Fibroblast of skin of left quadriceps (primary cell): ENCODE measurements at regions not wholly inside any gene's neighbourhood (a gene's known extent, or its start where the extent isn't known, plus 50 kb on each side); places are given as distances from the start of the nearest gene placed in this dataset.
"Not testable (repeated sequence)": the region's sequence is repeated elsewhere in the genome, so short reads cannot be mapped to it uniquely, and the experiment has no call there.

ENCODE experiments used
- DNase-seq, 2 experiments: peaks; one replicate each; pipeline ENCODE4 v3.0.0-alpha.2; 2013; ENCODE audit warnings: low read depth in 2 of 2

GRCh38 chr5:96203761-96204160, 229.3 kb downstream of the PCSK1 start:
- DNase-seq = no peak

GRCh38 chr5:96201503-96201902, 231.5 kb downstream of the PCSK1 start:
- no peak for DNase-seq

GRCh38 chr5:96200641-96201040, 232.4 kb downstream of the PCSK1 start:
- DNase-seq = no peak

GRCh38 chr5:96199713-96200183, 233.3 kb downstream of the PCSK1 start:
- no peak for DNase-seq

GRCh38 chr5:96198356-96199058, 234.5 kb downstream of the PCSK1 start:
- DNase-seq = peak in 1 of 2 experiments; percentile 44

GRCh38 chr5:96197767-96198166, 235.3 kb downstream of the PCSK1 start:
- DNase-seq = not testable (repeated sequence)

- DNase-seq = no peak
These were observed 235.7 kb upstream of the ELL2 start for GRCh38 chr5:96197347-96197746.

GRCh38 chr5:96196890-96197289, 235.2 kb upstream of the ELL2 start:
- DNase-seq = no peak

GRCh38 chr5:96196407-96196806, 234.8 kb upstream of the ELL2 start:
- DNase-seq = no peak

GRCh38 chr5:96195123-96195522, 233.5 kb upstream of the ELL2 start:
- DNase-seq = no peak

GRCh38 chr5:96194593-96194992, 232.9 kb upstream of the ELL2 start:
- DNase-seq = no peak

GRCh38 chr5:96193946-96194345, 232.3 kb upstream of the ELL2 start:
- no peak for DNase-seq

GRCh38 chr5:96189987-96190386, 228.3 kb upstream of the ELL2 start:
- DNase-seq = no peak

- no peak for DNase-seq
These were observed 227.6 kb upstream of the ELL2 start for GRCh38 chr5:96189028-96189826.

GRCh38 chr5:96187309-96188027, 225.8 kb upstream of the ELL2 start:
- DNase-seq = no peak

- DNase-seq = not testable (repeated sequence)
These were observed 222.9 kb upstream of the ELL2 start for GRCh38 chr5:96184510-96184909.

GRCh38 chr5:96180684-96181435, 219.2 kb upstream of the ELL2 start:
- no peak for DNase-seq

GRCh38 chr5:96177303-96177869, 215.7 kb upstream of the ELL2 start:
- DNase-seq = peak; percentile 68 to 70

GRCh38 chr5:96176022-96176421, 214.4 kb upstream of the ELL2 start:
- DNase-seq = no peak

- DNase-seq = no peak
These were observed 213.4 kb upstream of the ELL2 start for GRCh38 chr5:96175090-96175489.

GRCh38 chr5:96173366-96173765, 211.7 kb upstream of the ELL2 start:
- peak in 1 of 2 experiments; percentile 36 for DNase-seq
